ENCODE measurements at regions not wholly inside any gene's neighbourhood (a gene's known extent, or its start where the extent isn't known, plus 50 kb on each side); places are given as distances from the start of the nearest gene placed in this dataset.

GRCh38 chr1:65514041-65514440 is 93.6 kb downstream of the LEPR start:
- Histone ChIP-seq H3K4me3 (ENCODE audit: control insufficient read depth in 2 of 3, extremely low read depth in 1 of 3, insufficient read depth in 2 of 3, low read depth in 1 of 3, low read length in 3 of 3) (no peak overlapping the region), H3K9ac (ENCODE audit: control insufficient read depth, extremely low read depth, insufficient read depth, low read length) (no peak overlapping the region), H3K4me2 (ENCODE audit: control insufficient read depth, extremely low read depth, insufficient read depth, low read depth, low read length) (no peak overlapping the region)

GRCh38 chr1:65524931-65525265 is 104.4 kb downstream of the LEPR start:
- H3K9ac ChIP-seq (ENCODE audit: control insufficient read depth, extremely low read depth, insufficient read depth, low read length) = no peak overlapping the region
- no peak overlapping the region for H3K27ac ChIP-seq (ENCODE audit: control insufficient read depth, insufficient read depth, low read length)
- no peak for DNase-seq (ENCODE audit: low read depth, low spot score)
- dilution Hi-C loops (cut with MboI; ENCODE audit: extremely low pct_ligation_motif_present, low sequenced_read_pairs) = no loop called here
- no peaks in the 10 kb centered on the region for H3K9me1 ChIP-seq (ENCODE audit: control insufficient read depth, extremely low read depth, insufficient read depth, low read length)
- TF ChIP-seq EZH2 (IDR thresholded peaks at IDR 0.05; ENCODE audit: low read length) = no peak
- no peak for TF ChIP-seq CTCF (optimal IDR thresholded peaks at IDR 0.05 in 1 of 3, IDR thresholded peaks at IDR 0.05 in 1 of 3, conservative IDR thresholded peaks at IDR 0.05 in 1 of 3; ENCODE audit: extremely low read depth in 1 of 3, insufficient read depth in 2 of 3, low read length in 3 of 3)
- no peak for FAIRE-seq
- no peak overlapping the region for H3K4me3 ChIP-seq (ENCODE audit: control insufficient read depth in 2 of 3, extremely low read depth in 1 of 3, insufficient read depth in 2 of 3, low read depth in 1 of 3, low read length in 3 of 3)
- no peak overlapping the region for H3K4me2 ChIP-seq (ENCODE audit: control insufficient read depth, extremely low read depth, insufficient read depth, low read depth, low read length)
- H3K27me3 ChIP-seq (ENCODE audit: control insufficient read depth, extremely low read depth, insufficient read depth, low read length) = peaks cover 34% of the 10 kb centered on the region
- no peaks in the 10 kb centered on the region for H3K79me2 ChIP-seq (ENCODE audit: control insufficient read depth, insufficient read depth, low read length)
- H3K4me1 ChIP-seq (ENCODE audit: control insufficient read depth, extremely low read depth, insufficient read depth, low read length) = no peaks in the 10 kb centered on the region
- H3K9me3 ChIP-seq (ENCODE audit: control insufficient read depth, low read depth, low read length) = no peaks in the 10 kb centered on the region
- H4K20me1 ChIP-seq (ENCODE audit: control insufficient read depth, extremely low read depth, insufficient read depth, low read length) = no peaks in the 10 kb centered on the region
- no peak overlapping the region for H2AFZ ChIP-seq (ENCODE audit: control insufficient read depth, low read length)
- no peaks in the 10 kb centered on the region for H3K36me3 ChIP-seq (ENCODE audit: control insufficient read depth in 2 of 2, extremely low read depth in 1 of 2, insufficient read depth in 2 of 2, low read length in 2 of 2)

More at GRCh38 chr1:65514041-65514440, 93.6 kb downstream of the LEPR start:
- Histone ChIP-seq H3K36me3 (ENCODE audit: control insufficient read depth in 2 of 2, extremely low read depth in 1 of 2, insufficient read depth in 2 of 2, low read length in 2 of 2) (no peaks in the 10 kb centered on the region), H3K4me1 (ENCODE audit: control insufficient read depth, extremely low read depth, insufficient read depth, low read length) (no peaks in the 10 kb centered on the region), H3K9me3 (ENCODE audit: control insufficient read depth, low read depth, low read length) (no peaks in the 10 kb centered on the region), H3K27me3 (ENCODE audit: control insufficient read depth, extremely low read depth, insufficient read depth, low read length) (no peaks in the 10 kb centered on the region), H4K20me1 (ENCODE audit: control insufficient read depth, extremely low read depth, insufficient read depth, low read length) (no peaks in the 10 kb centered on the region), H2AFZ (ENCODE audit: control insufficient read depth, low read length) (no peak overlapping the region), H3K9me1 (ENCODE audit: control insufficient read depth, extremely low read depth, insufficient read depth, low read length) (no peaks in the 10 kb centered on the region), H3K79me2 (ENCODE audit: control insufficient read depth, insufficient read depth, low read length) (no peaks in the 10 kb centered on the region), H3K27ac (ENCODE audit: control insufficient read depth, insufficient read depth, low read length) (no peak overlapping the region)
- DNase-seq (ENCODE audit: low read depth, low spot score) = no peak
- TF ChIP-seq EZH2 (IDR thresholded peaks at IDR 0.05; ENCODE audit: low read length) (no peak), CTCF (optimal IDR thresholded peaks at IDR 0.05 in 1 of 3, IDR thresholded peaks at IDR 0.05 in 1 of 3, conservative IDR thresholded peaks at IDR 0.05 in 1 of 3; ENCODE audit: extremely low read depth in 1 of 3, insufficient read depth in 2 of 3, low read length in 3 of 3) (no peak)
- no peak for FAIRE-seq
- dilution Hi-C loops (cut with MboI; ENCODE audit: extremely low pct_ligation_motif_present, low sequenced_read_pairs) = no loop called here
